ENCODE measurements at regions not wholly inside any gene's neighbourhood (a gene's known extent, or its start where the extent isn't known, plus 50 kb on each side); places are given as distances from the start of the nearest gene placed in this dataset.

- DNase-seq = no peak
Observed at GRCh38 chr3:72290859-72291638, 506.1 kb upstream of the PROK2 start.

- no peak for DNase-seq
Observed at GRCh38 chr3:72289692-72290071, 504.7 kb upstream of the PROK2 start.

GRCh38 chr3:72288955-72289691, 504.2 kb upstream of the PROK2 start:
- DNase-seq = no peak

- DNase-seq = no peak
Observed at GRCh38 chr3:72287956-72288355, 503.0 kb upstream of the PROK2 start.

- DNase-seq = no peak
Observed at GRCh38 chr3:72285502-72285901, 500.6 kb upstream of the PROK2 start.

GRCh38 chr3:72284471-72284870, 499.5 kb upstream of the PROK2 start:
- no peak for DNase-seq

- DNase-seq = no peak
Observed at GRCh38 chr3:72282918-72283317, 498.0 kb upstream of the PROK2 start.

- DNase-seq = no peak
Observed at GRCh38 chr3:72281551-72281950, 496.6 kb upstream of the PROK2 start.

- DNase-seq = no peak
Observed at GRCh38 chr3:72280876-72281275, 495.9 kb upstream of the PROK2 start.

- DNase-seq = no peak
Observed at GRCh38 chr3:72279631-72280041, 494.7 kb upstream of the PROK2 start.

GRCh38 chr3:72279068-72279604, 494.2 kb upstream of the PROK2 start:
- no peak for DNase-seq

- no peak for DNase-seq
Observed at GRCh38 chr3:72278349-72279067, 493.6 kb upstream of the PROK2 start.

- DNase-seq = no peak
Observed at GRCh38 chr3:72277710-72278109, 492.8 kb upstream of the PROK2 start.

GRCh38 chr3:72276806-72277205, 491.9 kb upstream of the PROK2 start:
- no peak for DNase-seq

GRCh38 chr3:72275331-72275751, 490.4 kb upstream of the PROK2 start:
- DNase-seq = no peak

GRCh38 chr3:72274493-72275330, 489.8 kb upstream of the PROK2 start:
- DNase-seq = no peak

GRCh38 chr3:72273615-72274014, 488.7 kb upstream of the PROK2 start:
- DNase-seq = no peak

GRCh38 chr3:72272356-72272755, 487.4 kb upstream of the PROK2 start:
- DNase-seq = no peak

GRCh38 chr3:72271923-72272322, 487.0 kb upstream of the PROK2 start:
- DNase-seq = no peak

GRCh38 chr3:72271216-72271615, 486.3 kb upstream of the PROK2 start:
- DNase-seq = no peak

- DNase-seq = no peak
Observed at GRCh38 chr3:72270730-72271129, 485.8 kb upstream of the PROK2 start.

- DNase-seq = no peak
Observed at GRCh38 chr3:72270072-72270681, 485.2 kb upstream of the PROK2 start.

Data from NCI-H526 treated with DMSO at 0.1 percent for 48 hours (cell line).